Stimulated activated naive CD8-positive, alpha-beta T cell treated with anti-CD3 and anti-CD28 coated beads, Interleukin-15, Interleukin-2, amounts not matched to agents 100 U/mL and 50 U/mL, for 24 hours (primary cell): ENCODE measurements at regions not wholly inside any gene's neighbourhood (a gene's known extent, or its start where the extent isn't known, plus 50 kb on each side); places are given as distances from the start of the nearest gene placed in this dataset.
"Not testable (repeated sequence)": the region's sequence is repeated elsewhere in the genome, so short reads cannot be mapped to it uniquely, and the experiment has no call there.

Experiments used
- ATAC-seq: fragments of 150-1000 bp; cut with Tn5 transposase; one replicate; pipeline ENCODE4 v1.10.0; 2021
- DNase-seq: peaks from one replicate; pipeline ENCODE4 v3.0.0; 2021

- no peak for ATAC-seq
- DNase-seq: no peak
Measured at GRCh38 chr15:96582473-96582872, 252.0 kb downstream of the NR2F2 start.

- DNase-seq (no peak), ATAC-seq (no peak)
Measured at GRCh38 chr15:96583671-96584070, 253.2 kb downstream of the NR2F2 start.

- DNase-seq: no peak
Measured at GRCh38 chr15:96585484-96586386, 255.2 kb downstream of the NR2F2 start.

GRCh38 chr15:96586901-96587300 lies 256.4 kb downstream of the NR2F2 start:
- DNase-seq: no peak

More at GRCh38 chr15:96585484-96586386, 255.2 kb downstream of the NR2F2 start:
- no peak for ATAC-seq

GRCh38 chr15:96589864-96590263 lies 259.4 kb downstream of the NR2F2 start:
- ATAC-seq: no peak
- no peak for DNase-seq

More at GRCh38 chr15:96586901-96587300, 256.4 kb downstream of the NR2F2 start:
- no peak for ATAC-seq

GRCh38 chr15:96593735-96594134 lies 263.2 kb downstream of the NR2F2 start:
- ATAC-seq: no peak
- no peak for DNase-seq

GRCh38 chr15:96595951-96596350 lies 265.5 kb downstream of the NR2F2 start:
- DNase-seq (no peak), ATAC-seq (no peak)

GRCh38 chr15:96598514-96598913 lies 268.0 kb downstream of the NR2F2 start:
- ATAC-seq (no peak), DNase-seq (no peak)

GRCh38 chr15:96599268-96599667 lies 268.8 kb downstream of the NR2F2 start:
- no peak for ATAC-seq
- no peak for DNase-seq

GRCh38 chr15:96600350-96600749 lies 269.9 kb downstream of the NR2F2 start:
- ATAC-seq: no peak

GRCh38 chr15:96606617-96607016 lies 276.1 kb downstream of the NR2F2 start:
- DNase-seq: no peak
- no peak for ATAC-seq

More at GRCh38 chr15:96600350-96600749, 269.9 kb downstream of the NR2F2 start:
- no peak for DNase-seq

- ATAC-seq: no peak
- DNase-seq: no peak
Measured at GRCh38 chr15:96610757-96611156, 280.3 kb downstream of the NR2F2 start.

- no peak for ATAC-seq
- DNase-seq: no peak
Measured at GRCh38 chr15:96612917-96613316, 282.4 kb downstream of the NR2F2 start.

- ATAC-seq (no peak), DNase-seq (no peak)
Measured at GRCh38 chr15:96619174-96619573, 288.7 kb downstream of the NR2F2 start.

- DNase-seq (no peak), ATAC-seq (no peak)
Measured at GRCh38 chr15:96622714-96623113, 292.2 kb downstream of the NR2F2 start.

- ATAC-seq (no peak), DNase-seq (no peak)
Measured at GRCh38 chr15:96625256-96625655, 294.8 kb downstream of the NR2F2 start.

- ATAC-seq: no peak
- no peak for DNase-seq
Measured at GRCh38 chr15:96627031-96627568, 296.6 kb downstream of the NR2F2 start.

GRCh38 chr15:96629511-96629910 lies 299.0 kb downstream of the NR2F2 start:
- no peak for DNase-seq
- no peak for ATAC-seq

- DNase-seq: no peak
- ATAC-seq: no peak
Measured at GRCh38 chr15:96638793-96639192, 308.3 kb downstream of the NR2F2 start.

- ATAC-seq (no peak), DNase-seq (no peak)
Measured at GRCh38 chr15:96645796-96646195, 315.3 kb downstream of the NR2F2 start.

GRCh38 chr15:96648866-96649265 lies 318.4 kb downstream of the NR2F2 start:
- ATAC-seq (no peak), DNase-seq (no peak)

GRCh38 chr15:96657096-96657495 lies 326.6 kb downstream of the NR2F2 start:
- no peak for DNase-seq
- no peak for ATAC-seq

- not testable (repeated sequence) for DNase-seq, ATAC-seq
Measured at GRCh38 chr15:96666979-96667378, 336.5 kb downstream of the NR2F2 start.

- DNase-seq (no peak), ATAC-seq (no peak)
Measured at GRCh38 chr15:96670389-96670788, 339.9 kb downstream of the NR2F2 start.
